ENCODE measurements at regions not wholly inside any gene's neighbourhood (a gene's known extent, or its start where the extent isn't known, plus 50 kb on each side); places are given as distances from the start of the nearest gene placed in this dataset.
"Not testable (repeated sequence)": the region's sequence is repeated elsewhere in the genome, so short reads cannot be mapped to it uniquely, and the experiment has no call there.

DNA sequence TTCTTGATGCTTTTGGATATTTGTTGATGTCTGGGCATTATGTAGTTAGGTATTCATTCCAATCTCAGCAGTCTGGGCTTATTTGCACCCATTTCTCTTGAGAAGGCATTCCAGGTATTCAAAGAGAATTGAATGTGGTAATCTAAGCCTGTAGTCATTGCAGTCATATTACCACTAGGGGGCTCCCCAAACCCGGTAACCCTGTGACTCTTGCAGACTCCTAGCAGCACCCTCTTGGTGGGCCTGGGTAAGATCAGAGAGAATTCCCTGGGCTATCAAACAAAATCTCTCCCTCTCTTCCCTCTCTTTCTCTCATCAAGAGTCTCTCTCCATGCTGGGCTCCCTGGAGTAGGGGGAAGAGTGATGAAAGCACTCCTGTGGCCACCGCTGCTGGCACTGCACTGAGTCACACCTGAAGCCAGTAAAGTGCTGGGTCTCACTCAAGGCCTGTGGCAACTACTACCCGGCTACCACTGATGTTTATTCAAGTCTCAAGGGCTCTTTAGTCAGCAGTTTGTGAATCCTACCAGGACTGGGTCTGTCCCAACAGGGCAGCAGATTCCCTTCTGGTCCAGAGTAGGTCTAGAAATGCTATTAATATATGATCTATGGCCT lies 187.7 kb upstream of the NUDT10 start:
- no peak overlapping the region for H3K27ac ChIP-seq
- DNase-seq (ENCODE audit: low read depth, low spot score), result no peak

DNA sequence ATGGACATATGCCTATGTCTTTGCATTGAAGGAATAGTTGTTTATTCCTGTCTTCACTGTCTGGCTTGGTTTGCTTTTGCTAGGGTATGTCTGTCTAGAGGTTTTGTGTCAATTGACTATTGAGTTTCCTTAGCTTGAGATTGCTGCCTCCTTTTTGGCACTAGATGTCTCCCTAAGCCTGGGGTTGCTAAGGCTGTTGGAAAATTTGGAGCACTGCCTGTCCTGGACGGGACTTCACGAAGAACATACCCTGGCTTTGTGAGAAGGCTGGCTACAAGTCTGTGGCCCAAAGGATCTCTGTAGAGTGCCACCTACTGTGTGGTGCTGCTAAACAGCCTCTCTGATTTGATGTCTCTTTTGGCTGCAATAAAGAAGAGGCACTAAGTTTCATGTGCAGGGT lies 183.8 kb upstream of the NUDT10 start:
- no peak for DNase-seq (ENCODE audit: low read depth, low spot score)
- H3K27ac ChIP-seq, result no peak overlapping the region

DNA sequence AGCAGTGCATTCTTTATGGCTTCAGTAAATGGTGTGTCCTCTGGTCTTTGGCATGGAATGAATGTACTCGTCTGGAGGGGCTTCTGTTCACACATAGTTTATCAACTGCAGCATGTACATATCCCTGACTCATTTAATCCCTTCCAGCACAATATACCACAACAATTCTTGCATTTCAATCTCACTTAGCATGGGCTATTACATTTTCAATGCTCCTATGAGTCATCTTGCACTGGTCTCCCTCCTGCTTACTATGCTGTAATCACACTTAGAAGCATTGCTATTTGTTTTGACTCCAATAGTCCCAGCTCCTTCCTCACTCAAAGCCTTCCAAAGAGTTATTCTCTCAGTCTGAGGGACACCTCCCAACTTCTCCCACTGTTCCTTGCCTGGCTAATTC lies 180.9 kb upstream of the NUDT10 start:
- DNase-seq (ENCODE audit: low read depth, low spot score), result no peak
- no peak overlapping the region for H3K27ac ChIP-seq

DNA sequence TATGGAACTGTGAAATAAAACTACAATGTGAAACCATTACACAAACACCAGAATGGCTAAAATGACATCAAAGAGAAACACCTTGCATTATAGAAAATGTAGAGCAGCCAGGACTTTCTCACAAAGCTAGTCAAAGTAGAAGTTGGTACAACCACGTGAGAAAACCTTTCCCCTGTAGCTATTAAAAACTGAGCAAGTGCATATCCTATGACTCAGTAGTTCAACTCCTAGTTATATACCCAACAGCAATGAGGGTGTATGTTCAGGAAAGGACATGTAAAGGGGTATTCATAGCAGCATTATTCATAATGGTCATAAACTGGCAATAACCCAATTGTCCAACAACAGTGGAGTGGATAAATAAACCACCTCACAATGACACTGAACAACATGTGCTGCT lies 177.5 kb upstream of the NUDT10 start:
- DNase-seq (ENCODE audit: low read depth, low spot score), result no peak
- no peak overlapping the region for H3K27ac ChIP-seq

DNA sequence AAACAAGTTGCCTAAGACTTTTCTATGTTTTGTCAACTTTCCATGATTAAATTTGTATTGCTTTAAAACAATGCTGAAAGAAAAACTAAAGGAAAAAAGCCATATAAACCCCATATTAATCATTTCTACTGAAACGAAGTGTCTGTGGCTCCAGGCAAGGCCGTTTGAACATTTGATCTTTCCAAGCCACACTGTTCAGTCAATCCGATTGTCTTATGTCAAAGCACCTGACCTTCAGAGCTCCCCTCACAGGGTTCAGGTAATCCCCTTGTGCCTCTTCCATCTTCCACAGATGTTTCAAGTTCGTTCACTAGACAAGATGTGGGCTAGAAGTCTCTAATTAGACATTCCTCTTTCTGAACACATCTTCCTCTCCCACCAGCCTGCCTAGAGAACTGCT lies 177.1 kb upstream of the NUDT10 start:
- H3K27ac ChIP-seq, result no peak overlapping the region
- no peak for DNase-seq (ENCODE audit: low read depth, low spot score)

DNA sequence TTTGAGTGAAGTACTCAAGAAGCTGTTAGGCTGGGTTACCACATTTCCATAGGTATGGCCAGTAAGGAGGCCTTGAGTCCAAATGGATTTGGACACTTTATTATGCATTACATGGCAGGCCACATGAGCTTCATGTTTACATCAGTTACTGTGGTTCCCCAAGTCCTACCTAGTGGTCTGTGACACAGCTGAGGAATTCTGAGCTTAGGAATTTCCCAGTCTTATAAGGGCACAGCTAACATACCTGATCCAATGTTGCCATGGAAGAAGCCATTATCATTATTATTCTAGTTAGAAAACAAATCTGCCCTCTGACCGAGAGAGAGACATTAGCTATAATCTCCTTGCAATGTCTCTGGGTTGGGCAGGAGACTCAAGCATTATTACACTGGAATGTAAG lies 174.4 kb upstream of the NUDT10 start:
- DNase-seq (ENCODE audit: low read depth, low spot score), result no peak
- no peak overlapping the region for H3K27ac ChIP-seq

DNA sequence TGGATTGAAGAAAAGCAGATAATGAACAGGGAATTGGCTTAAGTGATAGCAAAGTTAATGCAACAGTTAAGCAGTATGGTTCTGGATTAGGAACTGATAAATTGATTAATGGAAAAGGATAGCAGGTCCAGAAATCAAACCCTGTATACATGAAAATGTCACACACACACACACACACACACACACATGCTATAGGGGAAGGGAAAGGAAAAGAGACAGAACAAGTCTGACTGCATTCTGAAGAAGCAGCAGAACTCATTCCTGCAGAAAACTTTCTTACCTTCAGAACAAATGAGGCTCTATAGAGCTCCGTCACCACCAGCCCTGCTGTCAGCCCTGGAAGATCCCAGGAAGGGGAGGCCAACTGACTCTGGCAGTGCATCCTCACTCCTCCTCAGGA lies 173.2 kb upstream of the NUDT10 start:
- not testable (repeated sequence) for H3K27ac ChIP-seq; DNase-seq (ENCODE audit: low read depth, low spot score)

DNA sequence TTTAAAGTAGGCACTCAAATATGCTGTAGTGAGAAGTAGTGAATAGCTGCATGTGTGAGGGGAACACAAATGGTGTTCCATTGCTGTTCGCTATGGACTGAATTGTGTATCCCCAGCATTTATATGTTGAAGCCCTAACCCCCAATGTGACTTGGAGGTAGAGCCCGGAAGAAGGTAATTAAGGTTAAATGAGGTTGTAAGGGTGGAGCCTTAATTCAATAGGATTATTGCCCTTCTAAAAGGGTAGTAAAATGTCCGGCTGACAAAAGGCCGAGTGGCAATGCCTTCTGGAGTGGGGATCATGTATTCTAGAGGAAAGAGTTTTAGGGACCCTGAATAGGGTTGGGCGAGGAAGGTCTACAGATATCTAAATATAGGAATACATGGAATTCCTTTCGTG lies 168.9 kb upstream of the NUDT10 start:
- DNase-seq (ENCODE audit: low read depth, low spot score), result no peak
- no peak overlapping the region for H3K27ac ChIP-seq

DNA sequence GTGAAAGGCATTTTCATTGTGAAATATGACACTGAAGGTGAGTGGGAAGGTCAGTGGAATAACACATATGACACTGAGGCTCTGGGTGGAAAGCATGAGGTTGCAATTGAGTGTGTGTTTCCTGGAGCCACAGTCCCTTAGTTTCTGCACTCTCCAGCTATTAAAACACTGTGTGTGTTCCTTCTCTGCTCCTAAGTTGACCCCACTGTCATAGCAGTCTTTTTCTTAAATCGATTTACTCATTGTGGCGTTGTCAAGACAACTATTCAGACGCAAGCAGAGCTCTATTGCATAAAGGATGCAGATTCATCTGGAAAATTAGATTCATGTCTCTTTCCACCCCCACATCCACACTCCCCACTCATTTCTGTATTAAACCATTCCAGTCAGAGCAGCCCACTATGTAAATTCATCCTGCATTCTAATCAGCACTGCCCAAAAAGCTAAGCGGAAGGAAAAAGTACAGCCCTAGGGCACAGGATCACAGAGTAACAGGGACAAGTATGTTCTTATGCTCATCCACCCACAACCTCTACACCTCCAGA lies 154.2 kb upstream of the NUDT10 start:
- not testable (repeated sequence) for H3K27ac ChIP-seq; DNase-seq (ENCODE audit: low read depth, low spot score)

DNA sequence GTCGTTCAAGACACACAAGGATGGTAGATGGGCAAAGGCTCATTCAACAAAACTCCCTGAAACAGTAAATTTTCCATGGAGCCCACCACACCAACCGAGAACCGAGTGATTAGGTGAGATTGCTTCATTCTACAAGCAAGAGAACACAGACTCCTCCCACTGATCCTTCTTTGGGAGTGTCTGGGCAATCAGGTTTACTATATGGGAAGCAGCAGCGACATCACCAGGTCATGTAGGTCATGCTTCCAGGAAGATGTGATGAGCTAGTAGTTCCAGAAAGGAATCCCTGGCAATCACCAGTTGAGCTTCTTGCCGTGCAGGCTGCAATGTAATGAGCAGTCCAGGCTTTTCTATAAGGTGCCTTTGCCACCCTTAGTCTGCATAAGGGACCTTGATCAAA lies 152.8 kb upstream of the NUDT10 start:
- not testable (repeated sequence) for DNase-seq (ENCODE audit: low read depth, low spot score); H3K27ac ChIP-seq

DNA sequence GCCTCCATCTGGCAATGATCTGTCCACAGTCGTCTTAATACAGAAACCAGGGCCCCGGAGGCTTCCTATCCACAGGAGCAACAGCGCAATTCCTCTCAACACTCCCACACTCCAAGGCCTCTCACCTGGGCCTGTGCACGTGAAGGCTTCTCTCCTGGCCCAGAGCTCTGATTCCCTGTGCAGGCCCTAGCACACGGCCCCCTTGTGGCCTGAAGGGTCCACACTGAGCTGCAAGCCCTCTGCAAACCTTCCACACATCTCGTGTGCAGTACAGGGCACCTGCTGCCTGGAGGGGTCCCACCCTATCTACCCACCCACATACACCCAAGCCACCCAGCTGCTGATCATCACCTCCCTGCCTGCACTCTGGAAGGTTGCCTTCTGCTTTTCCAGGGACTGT lies 150.1 kb upstream of the NUDT10 start:
- no peak for DNase-seq (ENCODE audit: low read depth, low spot score)

DNA sequence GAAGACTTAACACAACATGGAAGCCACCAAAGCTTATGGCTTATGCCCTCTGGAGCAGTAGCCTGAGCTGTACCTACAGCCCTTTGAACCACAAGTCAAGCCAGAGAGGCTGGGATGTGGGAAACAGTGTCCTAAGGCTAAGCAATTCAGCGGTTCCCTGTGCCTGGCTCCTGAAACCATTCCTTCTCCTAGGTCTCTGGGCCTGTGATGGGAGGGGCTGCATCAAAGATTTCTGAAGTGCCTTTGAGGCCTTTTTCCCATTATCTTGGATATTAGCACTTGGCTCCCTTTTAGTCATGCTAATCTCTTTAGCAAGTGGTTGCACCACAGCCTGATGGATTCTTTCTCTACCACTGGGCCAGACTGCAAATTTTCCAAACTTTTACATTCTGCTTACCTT lies 140.5 kb upstream of the NUDT10 start:
- no peak overlapping the region for H3K27ac ChIP-seq
- DNase-seq (ENCODE audit: low read depth, low spot score), result no peak

More for the DNA sequence above, 150.1 kb upstream of the NUDT10 start:
- H3K27ac ChIP-seq, result no peak overlapping the region

DNA sequence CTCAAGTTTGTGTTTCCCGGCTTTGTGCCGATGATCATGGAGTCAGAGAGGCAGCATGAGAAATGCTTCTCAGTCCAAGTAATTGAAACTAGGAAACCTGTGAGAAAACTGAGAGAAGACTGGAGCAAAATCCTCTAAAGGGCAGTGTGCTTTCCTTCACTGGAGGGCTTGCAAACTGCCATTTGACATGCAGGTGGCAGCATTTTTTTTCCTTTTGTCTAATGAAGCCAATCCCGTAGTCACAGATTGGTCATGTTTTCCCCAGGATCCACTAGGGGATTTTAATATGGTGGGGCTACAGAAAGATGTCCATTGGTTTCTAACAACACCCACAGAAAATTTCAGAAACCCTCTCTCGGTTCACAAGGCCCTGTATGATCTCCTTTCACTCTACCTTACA lies 117.4 kb upstream of the NUDT10 start:
- no peak for DNase-seq (ENCODE audit: low read depth, low spot score)
- H3K27ac ChIP-seq, result no peak overlapping the region

DNA sequence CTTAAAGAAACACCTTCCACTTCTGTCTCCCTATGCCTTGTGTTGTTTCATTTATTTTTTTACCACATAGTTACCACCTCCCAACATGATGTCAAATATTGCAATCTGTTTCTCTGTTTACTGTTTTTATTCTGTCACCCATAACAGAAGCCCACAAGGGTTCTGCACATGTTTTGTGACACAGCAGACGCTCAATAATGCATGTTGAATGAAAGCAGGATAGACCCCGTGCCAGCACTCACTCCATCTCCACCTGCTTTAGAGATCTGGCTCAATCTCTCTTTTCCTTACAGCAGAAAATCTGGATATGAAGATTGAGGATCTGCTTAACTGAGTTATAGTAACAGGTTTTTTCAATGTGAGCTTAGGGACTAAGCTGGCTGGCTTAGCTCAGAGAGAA lies 116.8 kb upstream of the NUDT10 start:
- no peak overlapping the region for H3K27ac ChIP-seq
- DNase-seq (ENCODE audit: low read depth, low spot score), result no peak

DNA sequence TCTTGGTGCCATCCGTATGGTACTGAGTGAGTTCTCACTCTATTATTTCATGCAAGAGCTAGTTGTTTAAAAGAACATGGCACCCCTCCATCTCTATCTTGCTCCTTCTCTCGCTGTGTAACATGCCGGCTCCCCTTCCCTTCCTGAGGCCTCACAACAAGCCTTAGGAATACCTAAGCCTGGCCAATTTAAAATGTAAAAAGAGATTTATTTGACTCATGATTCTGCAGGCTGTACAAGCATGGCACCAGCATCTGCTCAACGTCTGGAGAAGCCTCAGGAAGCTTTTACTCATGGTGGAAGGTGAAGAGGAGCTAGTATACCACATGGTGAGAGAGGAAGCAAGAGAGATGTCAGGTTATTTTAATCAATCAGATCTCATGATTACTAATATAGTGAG lies 90.4 kb upstream of the NUDT10 start:
- no peak overlapping the region for H3K27ac ChIP-seq
- DNase-seq (ENCODE audit: low read depth, low spot score), result no peak

DNA sequence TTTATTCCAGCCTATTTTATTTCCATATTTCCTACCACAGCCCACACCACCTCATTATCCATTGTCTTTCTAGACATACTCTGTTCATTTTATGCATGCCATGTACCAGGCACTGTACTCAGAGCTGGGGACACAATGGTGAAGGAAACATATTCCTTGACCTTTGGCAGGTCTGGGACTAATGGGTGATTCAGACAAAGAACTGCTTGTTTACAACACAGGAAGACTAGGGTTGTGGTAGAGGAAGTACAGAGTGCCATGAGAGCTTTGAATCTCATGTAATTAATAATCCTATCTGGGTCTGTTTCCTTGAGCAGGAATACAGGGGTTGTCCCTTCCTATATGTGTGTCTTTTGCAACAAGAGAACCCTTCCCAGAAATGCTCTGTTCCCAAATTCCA lies 75.1 kb upstream of the NUDT10 start:
- no peak overlapping the region for H3K27ac ChIP-seq
- no peak for DNase-seq (ENCODE audit: low read depth, low spot score)

DNA sequence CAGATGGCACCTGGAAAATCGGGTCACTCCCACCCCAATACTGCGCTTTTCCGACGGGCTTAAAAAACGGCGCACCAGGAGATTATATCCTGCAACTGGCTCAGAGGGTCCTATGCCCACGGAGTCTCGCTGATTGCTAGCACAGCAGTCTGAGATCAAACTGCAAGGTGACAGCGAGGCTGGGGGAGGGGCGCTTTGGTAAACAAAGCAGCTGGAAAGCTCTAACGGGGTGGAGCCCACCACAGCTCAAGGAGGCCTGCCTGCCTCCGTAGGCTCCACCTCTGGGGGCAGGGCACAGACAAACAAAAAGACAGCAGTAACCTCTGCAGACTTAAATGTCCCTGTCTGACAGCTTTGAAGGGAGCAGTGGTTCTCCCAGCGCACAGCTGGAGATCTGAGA lies 70.4 kb upstream of the NUDT10 start:
- not testable (repeated sequence) for DNase-seq (ENCODE audit: low read depth, low spot score); H3K27ac ChIP-seq

DNA sequence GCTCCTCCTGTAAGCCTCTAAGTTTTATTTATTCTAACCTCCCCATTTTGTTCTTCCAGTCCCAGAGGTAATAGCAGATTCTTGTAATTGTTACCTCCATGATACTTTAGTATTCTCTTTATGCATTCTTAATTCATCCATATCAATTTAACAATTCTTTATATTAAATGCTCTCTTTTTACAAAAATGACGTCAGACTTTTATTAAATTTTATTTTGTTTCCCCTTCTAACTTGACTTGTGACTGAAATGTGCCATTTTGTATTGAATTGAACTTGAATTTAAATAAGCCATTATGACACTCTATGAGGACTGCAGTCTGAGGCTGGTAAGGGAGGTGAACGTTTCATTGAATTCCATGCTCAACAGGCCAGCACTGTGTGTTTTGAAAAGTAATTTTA lies 60.0 kb upstream of the NUDT10 start:
- no peak for DNase-seq (ENCODE audit: low read depth, low spot score)
- H3K27ac ChIP-seq, result no peak overlapping the region

DNA sequence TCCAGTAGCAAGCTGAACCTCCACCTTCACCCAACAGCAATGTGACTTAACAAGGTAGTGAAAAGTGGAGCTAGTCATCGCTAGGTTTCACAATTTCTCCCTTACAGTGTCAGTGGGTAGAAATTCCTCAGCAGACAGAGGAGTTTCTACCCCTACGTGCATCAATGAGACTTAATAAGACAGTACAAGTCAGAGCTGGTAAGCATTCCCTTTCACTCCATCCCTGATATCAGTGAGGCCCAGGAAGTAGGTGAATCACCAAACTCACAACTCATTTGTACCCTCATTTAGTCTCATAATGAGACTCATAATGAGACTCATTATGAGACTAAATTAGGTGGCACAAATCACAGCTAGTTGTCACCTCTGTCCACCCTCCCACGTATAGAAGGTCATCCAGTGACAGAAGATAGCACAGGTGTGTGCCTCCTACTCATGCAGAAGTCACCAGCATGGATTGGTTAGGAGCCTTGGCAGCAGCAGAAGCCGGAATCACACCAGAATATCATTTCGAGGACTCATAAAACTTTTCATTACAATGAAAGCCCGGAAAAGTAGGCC lies 50.8 kb upstream of the NUDT10 start:
- no peak overlapping the region for H3K27ac ChIP-seq
- DNase-seq (ENCODE audit: low read depth, low spot score), result peak; percentile 5

All from epithelial cell of prostate (primary cell).